ENCODE measurements at regions not wholly inside any gene's neighbourhood (a gene's known extent, or its start where the extent isn't known, plus 50 kb on each side); places are given as distances from the start of the nearest gene placed in this dataset.

DNA sequence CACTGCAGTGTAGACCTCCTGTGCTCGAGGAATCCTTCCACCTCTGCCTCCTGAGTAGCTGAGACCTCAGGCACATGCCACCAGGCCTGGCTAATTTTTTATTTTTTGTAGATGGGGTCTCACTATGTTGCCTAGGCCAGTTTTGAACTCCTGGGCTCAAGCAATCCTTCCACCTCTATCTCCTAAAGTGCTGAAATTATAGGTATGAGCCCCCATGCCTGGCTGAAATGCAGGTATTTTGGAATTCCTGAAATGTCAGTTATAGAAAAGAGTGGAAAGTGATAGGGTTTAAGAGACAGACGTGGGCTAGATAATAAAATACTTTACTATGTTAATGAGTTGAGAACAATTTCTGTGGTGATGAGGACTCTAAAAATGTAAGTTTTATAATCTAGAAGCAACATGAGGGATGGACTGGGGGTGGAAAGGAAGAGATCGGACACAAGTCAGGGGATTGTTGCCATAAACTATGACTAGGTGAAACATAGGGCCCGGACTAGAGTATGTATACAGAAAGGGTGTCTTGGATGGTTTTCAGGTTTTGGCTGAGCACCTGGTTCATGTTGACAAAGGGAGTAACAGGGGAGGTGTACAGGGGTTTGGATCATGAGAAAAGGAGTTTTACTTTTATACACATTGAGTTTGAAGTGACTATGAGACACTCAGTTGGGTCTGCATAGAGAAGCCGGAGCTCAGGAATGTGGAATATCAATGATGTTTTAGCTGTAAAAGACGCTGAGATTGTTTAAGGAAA lies 165.6 kb upstream of the STARD13 start:
- Histone ChIP-seq H3K27me3 (no peaks in the 10 kb centered on the region), H3K4me1 (peaks cover 0 to 9% (median 0%) of the 10 kb centered on the region in 3 donors), H3K4me3 (no peak overlapping the region), H3K36me3 (no peaks in the 10 kb centered on the region), H3K9me3 (no peaks in the 10 kb centered on the region), H3K27ac (no peak overlapping the region)
- ATAC-seq = no peak
- DNase-seq = no peak
- FAIRE-seq = no peak
- WGBS, 2 donors = 91 to 95% methylated on average over 6 of the region's 6 CpGs
- intact Hi-C loops (cut with DNase I) = no loop called here
- TF ChIP-seq, protein P1, sequence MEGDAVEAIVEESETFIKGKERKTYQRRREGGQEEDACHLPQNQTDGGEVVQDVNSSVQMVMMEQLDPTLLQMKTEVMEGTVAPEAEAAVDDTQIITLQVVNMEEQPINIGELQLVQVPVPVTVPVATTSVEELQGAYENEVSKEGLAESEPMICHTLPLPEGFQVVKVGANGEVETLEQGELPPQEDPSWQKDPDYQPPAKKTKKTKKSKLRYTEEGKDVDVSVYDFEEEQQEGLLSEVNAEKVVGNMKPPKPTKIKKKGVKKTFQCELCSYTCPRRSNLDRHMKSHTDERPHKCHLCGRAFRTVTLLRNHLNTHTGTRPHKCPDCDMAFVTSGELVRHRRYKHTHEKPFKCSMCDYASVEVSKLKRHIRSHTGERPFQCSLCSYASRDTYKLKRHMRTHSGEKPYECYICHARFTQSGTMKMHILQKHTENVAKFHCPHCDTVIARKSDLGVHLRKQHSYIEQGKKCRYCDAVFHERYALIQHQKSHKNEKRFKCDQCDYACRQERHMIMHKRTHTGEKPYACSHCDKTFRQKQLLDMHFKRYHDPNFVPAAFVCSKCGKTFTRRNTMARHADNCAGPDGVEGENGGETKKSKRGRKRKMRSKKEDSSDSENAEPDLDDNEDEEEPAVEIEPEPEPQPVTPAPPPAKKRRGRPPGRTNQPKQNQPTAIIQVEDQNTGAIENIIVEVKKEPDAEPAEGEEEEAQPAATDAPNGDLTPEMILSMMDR (IDR thresholded peaks at IDR 0.05) = no peak

DNA sequence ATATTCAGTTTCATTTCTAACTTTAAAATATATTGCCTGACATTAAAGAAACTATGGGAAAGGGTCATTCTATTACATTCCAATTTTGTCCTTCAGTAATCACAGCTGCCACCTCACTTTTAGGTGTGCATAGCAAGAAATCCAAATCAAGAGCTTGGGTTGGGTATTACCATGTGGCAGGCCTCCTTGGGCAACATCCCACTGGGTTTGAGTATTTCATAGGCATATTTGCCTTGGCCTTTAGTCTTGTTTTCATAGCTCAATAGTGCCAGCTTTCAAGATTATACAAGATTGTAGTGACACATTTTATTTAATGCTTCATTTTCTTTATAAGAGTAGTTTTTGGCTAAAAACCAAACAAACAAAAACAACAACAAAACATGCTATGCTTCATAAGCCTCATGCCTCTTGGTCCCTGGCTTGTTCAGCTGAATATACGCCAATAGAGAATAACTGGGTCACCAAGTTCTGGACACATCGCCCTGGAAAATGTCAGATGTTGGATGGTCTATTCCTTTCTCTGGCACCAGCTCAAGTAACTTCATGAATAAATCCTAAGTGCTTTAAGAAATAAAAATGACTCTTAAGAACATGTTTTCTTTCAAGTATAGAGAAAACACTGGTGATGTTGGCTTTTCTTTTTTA lies 167.4 kb upstream of the STARD13 start:
- no peak overlapping the region for H3K27ac ChIP-seq

DNA sequence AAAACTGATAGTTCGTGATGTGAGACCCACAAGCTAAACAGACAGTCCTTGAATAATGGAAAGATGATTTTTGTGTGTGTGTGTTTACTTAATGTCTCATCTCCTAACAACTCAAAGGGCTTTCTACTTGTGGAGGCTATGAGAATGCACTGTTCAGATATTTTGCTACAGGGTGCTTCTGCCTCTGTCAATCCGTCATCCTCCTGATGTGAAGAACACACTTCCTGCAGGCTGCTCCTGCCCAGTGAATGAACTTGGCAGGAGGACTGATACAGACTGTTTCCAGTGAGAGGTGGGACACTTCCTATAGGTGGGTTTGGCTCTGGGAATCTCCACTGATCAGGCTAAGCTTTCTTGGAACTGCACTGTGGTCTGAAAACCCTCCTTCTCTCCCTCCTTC lies 168.4 kb upstream of the STARD13 start:
- DNase-seq (no peak), ATAC-seq (no peak), FAIRE-seq (no peak)
- Histone ChIP-seq H3K27me3 (no peaks in the 10 kb centered on the region), H3K4me1 (peaks cover 0 to 7% (median 0%) of the 10 kb centered on the region in 3 donors), H3K4me3 (no peak overlapping the region), H3K36me3 (no peaks in the 10 kb centered on the region), H3K9me3 (no peaks in the 10 kb centered on the region), H3K27ac (no peak overlapping the region)
- intact Hi-C loops (cut with DNase I) = no loop called here
- TF ChIP-seq, protein P1 (IDR thresholded peaks at IDR 0.05) = no peak
- 88 to 90% methylated on average over 2 of the region's 2 CpGs for WGBS, 2 donors

More for the DNA sequence above, 167.4 kb upstream of the STARD13 start:
- H3K4me3 ChIP-seq = no peak overlapping the region
- peak in 1 of 4 donors; percentile 43 for ATAC-seq
- DNase-seq = no peak
- FAIRE-seq = peak; percentile 76
- H3K27me3 ChIP-seq = no peaks in the 10 kb centered on the region
- H3K9me3 ChIP-seq = no peaks in the 10 kb centered on the region
- no peaks in the 10 kb centered on the region for H3K36me3 ChIP-seq
- peaks cover 0 to 7% (median 0%) of the 10 kb centered on the region in 3 donors for H3K4me1 ChIP-seq
- WGBS, 2 donors = 78 to 88% methylated on average over 2 of the region's 2 CpGs
- intact Hi-C loops (cut with DNase I) = no loop called here
- TF ChIP-seq, protein P1 (IDR thresholded peaks at IDR 0.05) = no peak

DNA sequence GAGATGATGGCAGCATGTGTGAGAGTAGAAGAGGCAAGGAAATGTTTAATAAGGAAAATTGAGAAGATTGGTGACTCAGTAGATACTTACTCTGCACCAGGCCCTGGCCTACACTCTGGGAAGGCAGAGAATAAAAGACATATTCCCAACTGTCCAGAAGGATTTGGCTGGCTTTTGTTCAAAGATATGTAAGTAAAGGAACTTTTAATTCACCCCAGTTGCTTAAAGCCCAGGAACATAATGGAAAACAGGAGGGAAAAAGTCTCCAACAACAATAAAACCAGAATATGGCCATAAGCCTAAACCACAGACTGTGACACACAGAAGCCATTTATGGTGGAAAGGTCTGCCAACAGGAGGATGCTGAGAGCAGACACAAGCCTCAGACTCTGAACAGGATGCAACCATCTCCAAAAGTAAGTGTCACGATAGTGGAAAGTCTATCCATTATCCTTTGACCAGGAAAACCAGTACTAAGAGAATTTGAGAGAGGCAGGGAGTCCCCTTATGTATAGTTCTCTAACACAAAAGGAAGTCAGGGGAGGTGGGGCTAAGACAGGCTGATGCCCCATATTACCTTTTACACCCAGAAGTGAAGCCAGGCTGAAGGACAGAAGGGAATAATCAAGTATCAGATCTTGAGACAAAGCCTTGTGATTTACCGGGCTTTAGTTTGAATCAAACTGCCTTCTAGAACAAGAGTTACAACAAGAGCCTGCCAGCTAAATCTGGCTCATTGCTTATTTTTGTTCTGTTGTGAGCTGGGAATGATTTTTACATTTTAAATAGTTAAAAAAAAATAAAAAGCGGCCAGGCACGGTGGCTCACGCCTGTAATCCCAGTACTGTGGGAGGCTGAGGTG lies 169.5 kb upstream of the STARD13 start:
- Histone ChIP-seq H3K27ac (no peak overlapping the region), H3K4me3 (no peak overlapping the region), H3K4me1 (peaks cover 0 to 7% (median 0%) of the 10 kb centered on the region in 3 donors), H3K36me3 (no peaks in the 10 kb centered on the region), H3K27me3 (no peaks in the 10 kb centered on the region), H3K9me3 (no peaks in the 10 kb centered on the region)
- no peak for FAIRE-seq
- intact Hi-C loops (cut with DNase I) = no loop called here
- TF ChIP-seq, protein P1 (IDR thresholded peaks at IDR 0.05) = no peak
- DNase-seq = no peak
- 92 to 96% methylated on average over 5 of the region's 5 CpGs for WGBS, 2 donors
- peak in 1 of 4 donors; percentile 16 for ATAC-seq

Data from pancreas (tissue), 10 donors.